A549 (cell line): ENCODE measurements at regions not wholly inside any gene's neighbourhood (a gene's known extent, or its start where the extent isn't known, plus 50 kb on each side); places are given as distances from the start of the nearest gene placed in this dataset.
A peak's percentile ranks its signal among the peaks of the same experiment; 100 is the strongest.

ENCODE experiments used
- ATAC-seq, 2 experiments: fragments of 200-7000 bp in 1 of 2; fragments of >200 bp in 1 of 2; cut with Nextera tagmentation in 1 of 2; cut with Tn5 transposase in 1 of 2; 3 replicates each; pipeline versions ENCODE4 v1.8.0 to v1.9.1; 2018 to 2020; ENCODE audit warnings: mild to moderate bottlenecking in 1 of 2, moderate library complexity in 1 of 2
- CTCF ChIA-PET: fragments of 300-600 bp; sonication (Branson Sonifier 250); formaldehyde crosslinking; extraction: SDS; loops from one replicate; lab custom pipeline; 2021; ENCODE audit warnings: antibody characterized with exemption, inconsistent platforms; lab: Yijun Ruan, JAX
- POLR2A ChIA-PET: fragments of 350-600 bp; formaldehyde crosslinking; extraction: SDS; loops from one replicate; lab custom pipeline; 2021; ENCODE audit warnings: antibody characterized with exemption, inconsistent platforms; lab: Yijun Ruan, JAX
- DNase-seq, 2 experiments: peaks; one replicate each; pipeline versions ENCODE4 v3.0.0 to v3.0.0-alpha.2; 2011 to 2016; ENCODE audit warnings: low read depth in 1 of 2, low spot score in 1 of 2
- FAIRE-seq: peaks from 2 replicates; lab custom pipeline; 2011; peaks lifted over from hg19 to GRCh38; lab: Jason Lieb, UNC
- H3K27ac ChIP-seq, 2 experiments: fragments of >200 bp; sonication (Bioruptor Twin); formaldehyde crosslinking; 3 replicates each; pipeline ENCODE4 v1.5.1; 2016 to 2017
- H3K4me1 ChIP-seq: fragments of >200 bp; sonication (Bioruptor Twin); formaldehyde crosslinking; 3 replicates; pipeline ENCODE4 v1.6.1; 2016
- H3K4me2 ChIP-seq: fragments of >200 bp; sonication (Bioruptor Twin); formaldehyde crosslinking; 3 replicates; pipeline ENCODE4 v1.6.1; 2016
- H3K4me3 ChIP-seq: fragments of >200 bp; sonication (Bioruptor Twin); formaldehyde crosslinking; 3 replicates; pipeline ENCODE4 v1.5.1; 2016
- H3K9me3 ChIP-seq: fragments of >200 bp; sonication (Bioruptor Twin); formaldehyde crosslinking; 3 replicates; pipeline ENCODE4 v1.6.1; 2016
- ATOH8 ChIP-seq: fragments of 250-450 bp; sonication (Bioruptor Pico); IDR thresholded peaks from 2 replicates; pipeline ENCODE4 v1.5.0; 2020; ENCODE audit warnings: low read depth, mild to moderate bottlenecking, moderate library complexity
- CHD4 ChIP-seq: fragments of 200-600 bp; sonication (generic); IDR thresholded peaks from 2 replicates; pipeline ENCODE4 v1.6.1; 2016; ENCODE audit warnings: antibody characterized with exemption, mild to moderate bottlenecking, borderline replicate concordance
- CTCF ChIP-seq: fragments of >200 bp; sonication (Bioruptor Twin); formaldehyde crosslinking; IDR thresholded peaks from 3 replicates; pipeline ENCODE4 v1.5.1; 2016
- E2F6 ChIP-seq: IDR thresholded peaks from 2 replicates; pipeline ENCODE4 v1.6.1; 2012; ENCODE audit warnings: low read depth, borderline replicate concordance
- EHF ChIP-seq: fragments of 250-450 bp; sonication (Bioruptor Pico); IDR thresholded peaks from 2 replicates; pipeline ENCODE4 v1.5.0; 2020; ENCODE audit warnings: mild to moderate bottlenecking
- EHMT2 ChIP-seq: fragments of 200-600 bp; sonication (generic); IDR thresholded peaks from 2 replicates; pipeline ENCODE4 v1.6.1; 2016; ENCODE audit warnings: antibody characterized with exemption, low read depth, mild to moderate bottlenecking, moderate library complexity
- ESRRA ChIP-seq: fragments of 150-350 bp; IDR thresholded peaks from 2 replicates; pipeline ENCODE4 v1.6.1; 2014; ENCODE audit warnings: mild to moderate bottlenecking, low read length, borderline replicate concordance
- FOSB ChIP-seq: fragments of 250-450 bp; sonication (Bioruptor Pico); IDR thresholded peaks from 2 replicates; pipeline ENCODE4 v1.5.0; 2020; ENCODE audit warnings: mild to moderate bottlenecking, moderate library complexity
- GATA3 ChIP-seq: IDR thresholded peaks from 2 replicates; pipeline ENCODE4 v1.6.1; 2012; ENCODE audit warnings: borderline replicate concordance
- HES2 ChIP-seq: fragments of >200 bp; sonication (Bioruptor Twin); formaldehyde crosslinking; IDR thresholded peaks from 2 replicates; pipeline ENCODE4 v1.6.1; 2016
- HEYL ChIP-seq: fragments of 250-450 bp; sonication (Bioruptor Pico); IDR thresholded peaks from 2 replicates; pipeline ENCODE4 v1.8.0; 2021; ENCODE audit warnings: mild to moderate bottlenecking, moderate library complexity
- HOXB5 ChIP-seq: fragments of 250-450 bp; sonication (Bioruptor Pico); IDR thresholded peaks from 2 replicates; pipeline ENCODE4 v1.5.0; 2020; ENCODE audit warnings: mild to moderate bottlenecking, moderate library complexity
- KDM1A ChIP-seq: fragments of 200-600 bp; sonication (generic); IDR thresholded peaks from 2 replicates; pipeline ENCODE4 v1.6.1; 2016; ENCODE audit warnings: low read depth, mild to moderate bottlenecking
- MAX ChIP-seq: IDR thresholded peaks from 2 replicates; pipeline ENCODE4 v1.6.1; 2012
- PHF8 ChIP-seq: fragments of 200-600 bp; sonication (generic); IDR thresholded peaks from 2 replicates; pipeline ENCODE4 v1.6.1; 2016; ENCODE audit warnings: low read depth, mild to moderate bottlenecking, antibody characterized with exemption, moderate library complexity, borderline replicate concordance
- POLR2A ChIP-seq: IDR thresholded peaks from 2 replicates; pipeline ENCODE4 v1.6.1; 2012; ENCODE audit warnings: mild to moderate bottlenecking, low read length
- POLR2AphosphoS2 ChIP-seq: conservative IDR thresholded peaks from 2 replicates; pipeline ENCODE4 v1.6.1; 2012; ENCODE audit warnings: low read length, improper control_type of control experiment, inconsistent platforms
- RAD21 ChIP-seq, 2 experiments: fragments of >200 bp in 1 of 2; sonication (Bioruptor Twin) in 1 of 2; formaldehyde crosslinking in 1 of 2; IDR thresholded peaks in 1 of 2; conservative IDR thresholded peaks in 1 of 2; 2 replicates in 1 of 2; 3 replicates in 1 of 2; pipeline ENCODE4 v1.6.1; 2012 to 2018; ENCODE audit warnings: inconsistent platforms in 1 of 2
- RARB ChIP-seq: fragments of 250-450 bp; sonication (Bioruptor Pico); IDR thresholded peaks from 2 replicates; pipeline ENCODE4 v1.8.0; 2021; ENCODE audit warnings: mild to moderate bottlenecking, moderate library complexity
- RFX5 ChIP-seq: fragments of 450-650 bp; IDR thresholded peaks from 2 replicates; pipeline ENCODE4 v1.7.1; 2014; ENCODE audit warnings: antibody characterized with exemption, mild to moderate bottlenecking, moderate library complexity
- RNF2 ChIP-seq: fragments of 200-600 bp; sonication (generic); IDR thresholded peaks from 2 replicates; pipeline ENCODE4 v1.6.1; 2016; ENCODE audit warnings: low read depth, mild to moderate bottlenecking, antibody characterized with exemption, moderate library complexity, borderline replicate concordance
- SMC3 ChIP-seq: fragments of >200 bp; sonication (Bioruptor Twin); formaldehyde crosslinking; IDR thresholded peaks from 3 replicates; pipeline ENCODE4 v1.6.1; 2018; ENCODE audit warnings: inconsistent platforms
- TP53 ChIP-seq: fragments of 250-450 bp; sonication (Bioruptor Pico); IDR thresholded peaks from 2 replicates; pipeline ENCODE4 v1.5.0; 2021; ENCODE audit warnings: mild to moderate bottlenecking, moderate library complexity
- USF2 ChIP-seq: fragments of 450-650 bp; IDR thresholded peaks from 2 replicates; pipeline ENCODE4 v1.6.1; 2014; ENCODE audit warnings: antibody characterized with exemption
- ZNF302 ChIP-seq: fragments of 250-450 bp; sonication (Bioruptor Pico); IDR thresholded peaks from 2 replicates; pipeline ENCODE4 v1.9.0; 2021; ENCODE audit warnings: inconsistent platforms, mild to moderate bottlenecking, moderate library complexity
- ZSCAN20 ChIP-seq: fragments of 250-450 bp; sonication (Bioruptor Pico); IDR thresholded peaks from 2 replicates; pipeline ENCODE4 v1.8.0; 2022; ENCODE audit warnings: mild to moderate bottlenecking, moderate library complexity
- WGBS: methylation state at CpG from one replicate; pipeline ENCODE4 v1.1.6; 2017; ENCODE audit errors: missing lambda C conversion rate; 5-methylcytosine and 5-hydroxymethylcytosine counted together

GRCh38 chr5:167036585-167036984 lies 1254.9 kb upstream of the WWC1 start:
- TF ChIP-seq KDM1A (no peak), GATA3 (no peak), HOXB5 (no peak), POLR2AphosphoS2 (no peak), EHF (CRISPR knock-in tag) (no peak), SMC3 (no peak), HES2 (no peak), FOSB (CRISPR knock-in tag) (no peak), EHMT2 (no peak)
- H3K4me3 ChIP-seq = no peak overlapping the region
- no peak for DNase-seq
- no peak for FAIRE-seq
- ChIA-PET CTCF (interaction anchor here (1.2 to 1.8 kb wide), 3 partner anchors 12 to 15 kb away, joined by 3 to 5 read pairs (median 4); no protein-coding TSS in a partner anchor), POLR2A (no interaction called here)
- no peak for ATAC-seq
- H3K9me3 ChIP-seq = no peaks in the 10 kb centered on the region
- no peak overlapping the region for H3K27ac ChIP-seq
- no peak overlapping the region for H3K4me2 ChIP-seq
- no peaks in the 10 kb centered on the region for H3K4me1 ChIP-seq
- 21% methylated on average over 4 of the region's 4 CpGs for WGBS

GRCh38 chr5:167049043-167049663 lies 1242.3 kb upstream of the WWC1 start:
- ChIA-PET CTCF (interaction anchor here (0.5 to 2.1 kb wide), 8 partner anchors 9 to 995 kb away, joined by 3 to 5 read pairs (median 4); partner anchors contain the start of gene TENM2), POLR2A (no interaction called here)
- DNase-seq = peak; percentile 7 to 44
- no peak for FAIRE-seq
- Histone ChIP-seq H3K4me1 (no peaks in the 10 kb centered on the region), H3K4me3 (no peak overlapping the region), H3K4me2 (no peak overlapping the region), H3K9me3 (no peaks in the 10 kb centered on the region), H3K27ac (no peak overlapping the region)
- TF ChIP-seq E2F6 = no peak
- TF ChIP-seq RARB (CRISPR knock-in tag) = no peak
- no peak for TF ChIP-seq PHF8
- TF ChIP-seq ZNF302 (CRISPR knock-in tag) = no peak
- TF ChIP-seq ESRRA = no peak
- TF ChIP-seq ATOH8 (CRISPR knock-in tag) = no peak
- TF ChIP-seq RAD21 (conservative IDR thresholded peaks at IDR 0.05 in 1 of 2, IDR thresholded peaks at IDR 0.05 in 1 of 2) = peak; percentile 58 to 65
- no peak for TF ChIP-seq CHD4
- TF ChIP-seq RNF2 = no peak
- TF ChIP-seq POLR2A = no peak
- TF ChIP-seq EHMT2 = no peak
- TF ChIP-seq SMC3 = peak; percentile 42; the same call in 2 of the 3 replicates
- TF ChIP-seq TP53 (CRISPR knock-in tag) = no peak
- TF ChIP-seq CTCF = peak; percentile 53
- 0 out of 2 replicates have a peak, but pooled peaks have one; percentile 23 for TF ChIP-seq MAX
- TF ChIP-seq USF2 = peak; percentile 35; the same call in 1 of the 2 replicates
- TF ChIP-seq HEYL (CRISPR knock-in tag) = no peak
- no peak for TF ChIP-seq RFX5
- TF ChIP-seq ZSCAN20 (CRISPR knock-in tag) = no peak
- WGBS = under 1% methylated on average over 7 of the region's 7 CpGs
- peak; percentile 68 to 87; a peak in 3 of 6 replicates for ATAC-seq
